ENCODE measurements at regions not wholly inside any gene's neighbourhood (a gene's known extent, or its start where the extent isn't known, plus 50 kb on each side); places are given as distances from the start of the nearest gene placed in this dataset.
A peak's percentile ranks its signal among the peaks of the same experiment; 100 is the strongest.
"Not testable (repeated sequence)": the region's sequence is repeated elsewhere in the genome, so short reads cannot be mapped to it uniquely, and the experiment has no call there.

DNA sequence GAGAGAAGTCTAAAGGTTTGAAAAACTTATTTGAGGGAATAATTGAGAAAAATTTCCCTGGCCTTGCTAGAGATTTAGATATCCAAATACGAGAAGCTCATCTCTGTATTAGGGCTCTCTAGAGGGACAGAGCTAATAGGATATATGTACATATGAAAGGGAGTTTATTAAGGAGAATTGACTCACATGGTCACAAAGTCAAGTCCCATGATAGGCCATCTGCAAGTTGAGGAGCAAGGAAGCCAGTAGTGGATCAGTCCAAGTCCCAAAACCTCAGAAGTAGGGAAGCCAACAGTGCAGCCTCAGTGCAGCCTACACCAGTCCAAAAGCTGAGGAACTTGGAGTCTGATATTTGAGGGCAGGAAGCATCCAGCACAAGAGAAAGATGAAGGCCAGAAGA, 126.7 kb downstream of the PJA2 start:
- not testable (repeated sequence) for DNase-seq (ENCODE audit: extremely low spot score, insufficient read length, low read depth); FAIRE-seq

GRCh38 chr5:109281136-109281690, 128.6 kb downstream of the PJA2 start:
- DNase-seq (ENCODE audit: extremely low spot score, insufficient read length, low read depth) (no peak), FAIRE-seq (no peak)

DNA sequence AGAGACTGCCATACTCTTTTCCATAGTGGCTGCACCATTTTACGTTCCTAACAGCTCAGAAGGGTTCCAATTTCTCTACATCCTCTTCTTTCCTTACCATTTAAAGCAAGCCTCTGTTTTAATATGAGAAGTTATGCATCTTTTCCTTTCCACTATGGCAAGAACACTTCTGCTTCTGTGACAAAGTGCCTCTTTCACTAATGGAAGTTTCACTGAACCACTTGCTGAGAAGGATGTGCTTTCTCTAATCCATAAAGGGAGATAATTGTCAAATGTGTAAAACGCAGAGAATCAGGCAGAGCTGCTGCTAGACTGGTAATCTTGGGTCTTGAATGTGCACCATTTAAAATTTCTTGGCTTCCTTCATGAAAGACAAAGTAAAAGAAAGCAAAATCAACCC, 131.6 kb downstream of the PJA2 start:
- no peak for FAIRE-seq
- no peak for DNase-seq (ENCODE audit: extremely low spot score, insufficient read length, low read depth)

GRCh38 chr5:109275919-109276318, 133.9 kb downstream of the PJA2 start:
- FAIRE-seq (no peak), DNase-seq (ENCODE audit: extremely low spot score, insufficient read length, low read depth) (no peak)

- no peak for DNase-seq (ENCODE audit: extremely low spot score, insufficient read length, low read depth)
- FAIRE-seq = no peak
These were observed 136.2 kb downstream of the PJA2 start for GRCh38 chr5:109273594-109273993.

DNA sequence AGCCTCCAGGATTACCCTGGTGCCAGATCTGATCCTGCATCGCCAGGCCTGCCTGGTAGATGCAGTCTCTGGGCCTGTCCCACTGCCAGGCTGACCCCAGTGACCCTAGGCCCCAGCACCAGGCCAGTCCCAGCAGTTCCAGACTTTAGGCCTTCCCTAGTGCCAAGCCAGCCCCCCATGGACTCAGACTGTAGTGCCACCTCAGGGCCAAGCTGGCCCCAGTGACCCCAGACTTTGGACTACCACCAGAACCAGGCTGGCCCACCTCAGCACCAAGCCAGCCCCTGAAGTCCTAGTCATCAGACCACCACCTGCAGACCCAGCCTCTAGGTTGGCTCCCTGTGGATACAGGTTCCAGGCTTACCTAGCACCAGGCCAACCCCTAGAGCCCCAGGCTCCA, 142.5 kb downstream of the PJA2 start:
- FAIRE-seq (no peak), DNase-seq (ENCODE audit: extremely low spot score, insufficient read length, low read depth) (no peak)

DNA sequence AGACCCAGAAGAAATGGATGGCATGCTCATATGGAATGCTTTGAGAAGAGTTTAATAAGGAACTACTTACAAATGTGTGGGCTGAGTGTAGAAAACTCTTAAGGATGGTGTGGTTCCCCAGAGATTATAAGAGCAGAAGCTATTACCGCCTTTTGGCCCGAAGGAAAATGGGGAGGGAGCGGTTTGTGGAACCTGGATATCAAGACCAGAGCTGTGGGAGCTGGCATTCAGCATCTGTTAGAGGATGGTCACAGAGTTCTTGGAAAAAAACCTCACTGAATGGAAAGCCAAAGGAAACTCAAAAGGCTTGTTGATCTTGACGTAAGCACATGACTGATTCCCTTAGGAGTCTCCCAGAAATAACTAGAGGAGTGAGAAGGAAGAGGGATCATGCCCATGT, 151.0 kb downstream of the PJA2 start:
- FAIRE-seq = no peak
- no peak for DNase-seq (ENCODE audit: extremely low spot score, insufficient read length, low read depth)

DNA sequence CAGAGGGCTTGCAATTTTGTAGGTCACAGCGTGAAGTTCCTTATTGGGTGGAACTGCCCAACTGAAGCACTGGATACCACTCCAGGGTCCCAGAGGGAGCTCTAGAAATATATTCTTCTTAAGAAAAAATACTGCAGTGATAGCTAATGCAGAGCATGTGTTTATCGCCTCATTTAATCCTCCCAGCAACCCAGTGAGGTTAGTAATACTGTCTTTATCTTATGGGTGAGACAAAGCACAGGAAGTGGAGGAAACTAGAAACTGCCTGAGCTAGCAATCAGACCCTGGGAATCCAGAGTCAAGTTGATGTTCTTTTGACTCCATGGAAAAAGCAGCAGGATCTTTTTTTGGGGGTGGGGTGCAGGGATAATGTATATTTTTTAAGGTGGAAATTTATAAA, 153.3 kb downstream of the PJA2 start:
- DNase-seq (ENCODE audit: extremely low spot score, insufficient read length, low read depth) (no peak), FAIRE-seq (no peak)

DNA sequence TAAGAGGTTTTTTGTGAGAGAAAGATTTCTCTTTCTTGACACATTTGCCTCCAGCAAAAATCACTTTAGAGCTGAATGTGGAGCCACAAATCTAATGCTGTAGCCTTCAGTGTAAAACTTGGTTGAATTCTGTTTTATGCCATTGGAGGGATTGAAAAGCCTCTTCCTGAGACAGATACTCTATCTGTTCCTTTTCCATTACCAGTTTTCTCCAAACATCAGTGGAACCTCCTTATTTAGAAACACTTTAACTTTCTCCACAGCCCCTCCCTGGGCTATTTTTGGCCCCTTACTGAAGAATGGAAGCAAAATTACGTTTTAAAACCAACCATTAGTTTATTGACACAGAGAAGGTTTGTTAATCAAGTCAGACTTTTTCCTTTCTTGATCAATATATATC, 155.3 kb downstream of the PJA2 start:
- no peak for DNase-seq (ENCODE audit: extremely low spot score, insufficient read length, low read depth)
- FAIRE-seq = no peak

DNA sequence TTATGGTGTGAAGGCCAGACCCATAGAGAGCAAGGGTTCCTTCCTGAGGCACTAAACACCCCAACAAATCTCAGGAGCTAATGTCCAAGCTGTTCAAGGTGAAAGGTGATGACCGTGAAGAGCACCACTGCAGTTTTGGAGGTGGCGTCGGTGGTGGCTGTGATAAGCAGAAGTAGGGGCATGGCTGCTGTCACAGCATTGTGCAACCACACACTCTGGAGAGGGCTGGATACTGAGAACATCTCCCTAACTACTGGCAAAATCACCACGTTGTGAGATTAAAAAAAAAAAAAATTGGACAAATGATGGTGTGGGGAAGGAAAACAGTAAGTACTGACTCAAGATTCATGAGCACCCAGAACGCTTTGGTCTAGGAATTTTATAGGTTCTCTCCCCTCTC, 156.5 kb downstream of the PJA2 start:
- no peak for DNase-seq (ENCODE audit: extremely low spot score, insufficient read length, low read depth)
- FAIRE-seq = no peak

- DNase-seq (ENCODE audit: extremely low spot score, insufficient read length, low read depth) (no peak), FAIRE-seq (no peak)
These were observed 157.0 kb downstream of the PJA2 start for GRCh38 chr5:109252731-109253130.

DNA sequence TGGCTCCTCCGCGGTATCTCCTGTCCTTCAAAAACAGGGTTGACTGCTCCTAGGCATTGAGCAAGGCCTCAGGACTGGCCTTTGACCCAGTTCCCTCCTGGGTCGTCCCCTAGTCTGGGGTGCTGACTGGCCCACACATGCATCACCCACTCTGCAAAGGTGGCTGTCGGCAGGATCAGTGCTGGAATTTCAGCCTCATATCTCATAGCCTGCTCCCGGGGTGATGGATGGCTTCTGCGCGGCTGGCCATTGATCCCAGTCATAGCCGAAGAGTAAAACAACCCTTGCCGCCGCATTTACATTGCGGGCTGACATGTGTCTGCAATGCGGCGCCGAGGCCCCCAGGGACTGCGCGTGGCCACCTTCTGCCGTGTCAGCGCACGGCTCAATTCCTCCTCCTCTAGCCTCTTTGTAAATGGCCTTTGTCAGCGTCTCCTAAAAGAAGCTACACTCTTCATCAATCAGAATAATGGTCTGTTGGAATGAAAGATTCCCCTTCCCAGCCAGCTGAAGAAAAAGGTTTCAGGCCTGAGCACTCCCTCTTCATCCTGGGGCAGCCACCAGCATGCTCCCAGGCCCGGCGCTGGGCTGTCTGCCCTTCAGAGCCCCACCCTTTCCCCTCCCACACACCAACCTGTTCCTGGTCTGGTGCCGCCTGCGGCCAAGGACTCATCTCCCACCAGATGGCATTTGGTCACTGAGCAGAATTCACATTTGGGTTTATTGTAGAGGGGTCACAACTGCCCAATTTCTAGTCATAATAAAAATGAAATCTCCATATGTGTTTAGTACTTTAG, 159.0 kb downstream of the PJA2 start:
- FAIRE-seq = no peak

GRCh38 chr5:109250080-109250479, 159.7 kb downstream of the PJA2 start:
- FAIRE-seq = no peak
- no peak for DNase-seq (ENCODE audit: extremely low spot score, insufficient read length, low read depth)

More for the DNA sequence above, 159.0 kb downstream of the PJA2 start:
- no peak for DNase-seq (ENCODE audit: extremely low spot score, insufficient read length, low read depth)

DNA sequence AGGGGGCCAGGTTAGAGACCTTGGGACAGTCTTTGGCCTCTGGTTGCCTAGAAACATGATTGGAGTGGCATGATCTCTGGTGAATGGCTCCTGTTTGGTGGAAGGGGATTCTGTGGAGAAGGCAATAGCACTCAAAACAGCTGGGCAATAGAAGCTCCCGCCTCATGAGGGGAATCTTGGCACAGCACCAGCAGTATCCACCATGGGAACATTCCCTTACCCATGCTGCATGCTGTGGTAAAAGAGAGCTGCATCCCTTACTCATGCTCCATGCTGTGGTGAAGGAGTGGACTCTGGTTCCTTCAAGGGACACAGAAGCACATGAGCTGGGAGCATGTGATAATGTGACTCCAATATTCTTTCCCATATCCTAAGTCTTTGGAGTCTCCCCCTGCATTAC, 160.6 kb downstream of the PJA2 start:
- DNase-seq (ENCODE audit: extremely low spot score, insufficient read length, low read depth) = no peak
- FAIRE-seq = no peak

GRCh38 chr5:109247986-109248385, 161.8 kb downstream of the PJA2 start:
- DNase-seq (ENCODE audit: extremely low spot score, insufficient read length, low read depth) (no peak), FAIRE-seq (peak; percentile 65)

DNA sequence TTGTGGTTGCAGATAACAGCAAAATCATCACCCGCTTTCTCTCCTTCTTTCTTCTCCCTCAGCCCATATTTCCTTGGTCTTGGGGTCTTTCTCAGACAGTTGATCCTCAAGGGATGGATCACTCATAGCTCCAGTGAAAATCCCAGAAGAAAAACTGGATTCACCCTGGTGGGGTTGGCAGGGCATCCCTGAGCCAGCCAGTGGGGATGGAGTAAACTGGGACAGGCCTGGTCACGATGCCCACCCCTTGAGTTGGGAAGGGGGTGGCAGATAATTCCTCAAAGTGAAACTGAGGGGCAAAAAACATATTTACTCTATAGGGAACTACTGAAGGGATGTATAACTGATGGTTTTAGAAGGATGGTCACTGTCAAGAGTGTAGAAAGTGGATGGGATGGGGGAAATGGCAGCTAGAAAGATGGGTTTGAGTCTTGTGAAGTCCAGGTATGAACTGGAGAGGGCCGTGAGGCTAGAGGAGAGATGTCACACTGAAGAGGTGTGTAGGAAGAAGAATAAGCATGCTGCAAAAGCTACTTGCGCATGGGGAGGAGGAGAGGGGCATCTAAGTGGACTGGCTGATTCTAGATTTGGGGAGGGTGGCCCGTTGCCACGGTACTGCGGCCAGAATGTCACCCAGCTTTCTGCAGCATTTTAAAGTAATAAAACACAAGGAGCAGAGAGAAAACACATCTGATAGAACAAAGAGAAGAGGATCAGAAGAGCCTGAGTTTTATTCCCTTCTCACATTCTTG, 162.8 kb downstream of the PJA2 start:
- DNase-seq (ENCODE audit: extremely low spot score, insufficient read length, low read depth) (no peak), FAIRE-seq (no peak)
